HG02571 (cell line): ENCODE measurements at regions not wholly inside any gene's neighbourhood (a gene's known extent, or its start where the extent isn't known, plus 50 kb on each side); places are given as distances from the start of the nearest gene placed in this dataset.

Experiments
- ATAC-seq: cut with Tn5 transposase; IDR thresholded peaks from one replicate; pipeline ENCODE4 v1.9.1; 2021; ENCODE audit warnings: mild to moderate bottlenecking, moderate library complexity; ENCODE audit not compliant: unreplicated experiment

- no peak for ATAC-seq
Observed at GRCh38 chr15:77541421-77542181, 91.1 kb downstream of the LINGO1 start.

GRCh38 chr15:77540312-77541060 is 92.2 kb downstream of the LINGO1 start:
- ATAC-seq = no peak

- ATAC-seq = no peak
Observed at GRCh38 chr15:77538793-77539497, 93.8 kb downstream of the LINGO1 start.

- peak; percentile 64 for ATAC-seq
Observed at GRCh38 chr15:77538027-77538451, 94.7 kb downstream of the LINGO1 start.

- ATAC-seq = no peak
Observed at GRCh38 chr15:77537006-77537405, 95.7 kb downstream of the LINGO1 start.

- no peak for ATAC-seq
Observed at GRCh38 chr15:77535845-77536244, 96.9 kb downstream of the LINGO1 start.
